H1 (cell line): ENCODE measurements at regions not wholly inside any gene's neighbourhood (a gene's known extent, or its start where the extent isn't known, plus 50 kb on each side); places are given as distances from the start of the nearest gene placed in this dataset.

ENCODE experiments used
- CTCF ChIA-PET: fragments of 300-600 bp; sonication (Branson Sonifier 250); formaldehyde crosslinking; loops from one replicate; lab custom pipeline; 2021; ENCODE audit not compliant: partially characterized antibody; lab: Charles Lee
- POLR2A ChIA-PET: fragments of 300-600 bp; sonication (Branson Sonifier 250); formaldehyde crosslinking; loops from one replicate; lab custom pipeline; 2021; ENCODE audit warnings: inconsistent platforms; ENCODE audit not compliant: partially characterized antibody; lab: Charles Lee
- DNase-seq, 2 experiments: peaks; one replicate each; pipeline versions ENCODE4 v3.0.0 to v3.0.0-alpha.2; 2010 to 2022; ENCODE audit warnings: low spot score in 2 of 2, low read depth in 1 of 2, mixed read lengths in 1 of 2
- FAIRE-seq: peaks from 2 replicates; lab custom pipeline; 2011; peaks lifted over from hg19 to GRCh38; lab: Jason Lieb, UNC
- H2AFZ ChIP-seq: 2 replicates; pipeline ENCODE4 v1.8.1; 2012; ENCODE audit warnings: low read length, inconsistent platforms
- H2AK5ac ChIP-seq: 2 replicates; pipeline ENCODE4 v1.6.1; 2013; ENCODE audit warnings: low read depth, low read length
- H2BK120ac ChIP-seq: replicated peaks from 2 replicates; pipeline ENCODE3; 2013; ENCODE audit warnings: low read depth, low read length, inconsistent platforms
- H2BK12ac ChIP-seq: 2 replicates; pipeline ENCODE4 v1.6.1; 2013; ENCODE audit warnings: low read depth, low read length
- H2BK15ac ChIP-seq: 2 replicates; pipeline ENCODE4 v1.6.1; 2013; ENCODE audit warnings: low read length
- H2BK20ac ChIP-seq: 2 replicates; pipeline ENCODE4 v1.6.1; 2013; ENCODE audit warnings: low read length
- H2BK5ac ChIP-seq: 2 replicates; pipeline ENCODE4 v1.6.1; 2013; ENCODE audit warnings: low read depth, low read length
- H3K14ac ChIP-seq: 2 replicates; pipeline ENCODE4 v1.6.1; 2013; ENCODE audit warnings: inconsistent platforms; ENCODE audit not compliant: insufficient read length
- H3K18ac ChIP-seq: 2 replicates; pipeline ENCODE4 v1.6.1; 2013; ENCODE audit warnings: low read length; ENCODE audit errors: extremely low read depth
- H3K23ac ChIP-seq: 2 replicates; pipeline ENCODE4 v1.6.1; 2013; ENCODE audit warnings: inconsistent platforms; ENCODE audit not compliant: insufficient read length
- H3K23me2 ChIP-seq: 2 replicates; pipeline ENCODE4 v1.6.1; 2013; ENCODE audit warnings: low read depth, low read length
- H3K27ac ChIP-seq: 2 replicates; pipeline ENCODE4 v1.6.1; 2011; ENCODE audit warnings: low read depth, low read length, inconsistent platforms
- H3K27me3 ChIP-seq, 4 experiments: replicated peaks in 1 of 4; 1 replicate in 1 of 4; 2 replicates in 3 of 4; pipeline versions ENCODE4 v1.6.1 to v1.8.1; 2011 to 2013; ENCODE audit warnings: low read length in 3 of 4, mild to moderate bottlenecking in 3 of 4, inconsistent platforms in 2 of 4, mixed read lengths in 2 of 4, moderate library complexity in 1 of 4; ENCODE audit not compliant: control insufficient read depth in 3 of 4, insufficient read depth in 3 of 4; ENCODE audit errors: extremely low read depth in 1 of 4
- H3K36me3 ChIP-seq, 4 experiments: 2 replicates each; pipeline versions ENCODE4 v1.6.1 to v1.8.1; 2011 to 2013; ENCODE audit warnings: mild to moderate bottlenecking in 4 of 4, low read length in 3 of 4, moderate library complexity in 2 of 4, control low read depth in 1 of 4, inconsistent platforms in 1 of 4; ENCODE audit not compliant: insufficient read depth in 4 of 4, control insufficient read depth in 2 of 4
- H3K4ac ChIP-seq: replicated peaks from 2 replicates; pipeline ENCODE3; 2013; ENCODE audit warnings: low read length, low read depth, mixed read lengths, inconsistent platforms; ENCODE audit not compliant: insufficient read length
- H3K4me1 ChIP-seq, 4 experiments: replicated peaks in 1 of 4; 1 replicate in 1 of 4; 2 replicates in 3 of 4; pipeline versions ENCODE4 v1.6.1 to v1.8.1; 2011 to 2013; ENCODE audit warnings: low read length in 3 of 4, inconsistent platforms in 2 of 4, mixed read lengths in 1 of 4; ENCODE audit not compliant: insufficient read depth in 4 of 4, control insufficient read depth in 3 of 4
- H3K4me2 ChIP-seq, 2 experiments: 2 replicates each; pipeline versions ENCODE4 v1.6.1 to v1.8.1; 2011 to 2013; ENCODE audit warnings: low read depth in 2 of 2, low read length in 2 of 2, control low read depth in 1 of 2, inconsistent platforms in 1 of 2, mild to moderate bottlenecking in 1 of 2; ENCODE audit not compliant: insufficient read depth in 1 of 2
- H3K4me3 ChIP-seq, 4 experiments: fragments of 200-600, 300-600 bp in 1 of 4; sonication (generic), shearing (Covaris generic), sonication (Bioruptor Twin) in 1 of 4; 2 replicates each; pipeline versions ENCODE4 v1.5.1 to v1.8.1; 2011 to 2016; ENCODE audit warnings: low read length in 4 of 4, low read depth in 3 of 4, control low read depth in 2 of 4, inconsistent platforms in 2 of 4, mild to moderate bottlenecking in 2 of 4, mixed read lengths in 1 of 4, moderate library complexity in 1 of 4; ENCODE audit not compliant: insufficient read depth in 2 of 4; ENCODE audit errors: extremely low read depth in 1 of 4
- H3K56ac ChIP-seq: replicated peaks from 2 replicates; pipeline ENCODE3; 2013; ENCODE audit warnings: low read depth, mild to moderate bottlenecking, mixed read lengths, low read length, inconsistent platforms; ENCODE audit not compliant: insufficient read length
- H3K79me1 ChIP-seq: 2 replicates; pipeline ENCODE4 v1.6.1; 2013; ENCODE audit warnings: low read depth, low read length, control low read depth
- H3K79me2 ChIP-seq, 2 experiments: 2 replicates each; pipeline versions ENCODE4 v1.6.1 to v1.8.1; 2012 to 2013; ENCODE audit warnings: low read length in 2 of 2, mild to moderate bottlenecking in 2 of 2, inconsistent platforms in 1 of 2; ENCODE audit not compliant: insufficient read depth in 2 of 2, control insufficient read depth in 1 of 2
- H3K9ac ChIP-seq, 4 experiments: replicated peaks in 1 of 4; 1 replicate in 1 of 4; 2 replicates in 3 of 4; pipeline versions ENCODE4 v1.6.1 to v1.8.1; 2011 to 2013; ENCODE audit warnings: low read depth in 3 of 4, low read length in 3 of 4, control low read depth in 2 of 4, mild to moderate bottlenecking in 2 of 4, moderate library complexity in 2 of 4, inconsistent platforms in 1 of 4; ENCODE audit errors: extremely low read depth in 1 of 4
- H3K9me3 ChIP-seq, 2 experiments: 2 replicates each; pipeline versions ENCODE4 v1.6.1 to v1.8.1; 2012 to 2013; ENCODE audit warnings: mild to moderate bottlenecking in 2 of 2, moderate library complexity in 2 of 2, control low read depth in 1 of 2, inconsistent platforms in 1 of 2, low read depth in 1 of 2, low read length in 1 of 2, mixed read lengths in 1 of 2; ENCODE audit not compliant: insufficient read depth in 2 of 2
- H4K20me1 ChIP-seq, 2 experiments: replicated peaks in 1 of 2; 2 replicates each; pipeline versions ENCODE3 to v1.8.1; 2011 to 2013; ENCODE audit warnings: inconsistent platforms in 2 of 2, low read length in 2 of 2, mild to moderate bottlenecking in 1 of 2; ENCODE audit not compliant: insufficient read depth in 2 of 2, control insufficient read depth in 1 of 2
- H4K5ac ChIP-seq: 2 replicates; pipeline ENCODE4 v1.6.1; 2013; ENCODE audit warnings: low read length, low read depth, mixed read lengths, inconsistent platforms; ENCODE audit not compliant: insufficient read length
- H4K8ac ChIP-seq: 2 replicates; pipeline ENCODE4 v1.8.0; 2013; ENCODE audit warnings: mild to moderate bottlenecking, moderate library complexity, low read length, inconsistent platforms; ENCODE audit not compliant: insufficient read depth; ENCODE audit errors: extremely low read depth
- H4K91ac ChIP-seq: replicated peaks from 2 replicates; pipeline ENCODE3; 2013; ENCODE audit warnings: low read length, mixed read lengths, inconsistent platforms; ENCODE audit not compliant: insufficient read length
- CHD7 ChIP-seq: fragments of 300-600 bp; sonication (generic); IDR thresholded peaks from 2 replicates; pipeline ENCODE4 v1.7.1; 2012; ENCODE audit warnings: low read length, moderate library complexity, mild to moderate bottlenecking, inconsistent platforms; ENCODE audit not compliant: insufficient replicate concordance
- WGBS, 2 experiments: shearing (Covaris generic) in 1 of 2; methylation state at CpG; one replicate each; pipeline versions ENCODE4 v1.1.6 to v1.1.7; 2013 to 2015; ENCODE audit warnings: low lambda C conversion rate in 2 of 2, mixed read lengths in 2 of 2, inconsistent platforms in 1 of 2, low coverage in 1 of 2, missing lambda C conversion rate in 1 of 2; ENCODE audit not compliant: insufficient replicate concordance in 2 of 2, insufficient coverage in 1 of 2, insufficient read length in 1 of 2; ENCODE audit errors: extremely low coverage in 1 of 2, missing lambda C conversion rate in 1 of 2; 5-methylcytosine and 5-hydroxymethylcytosine counted together

GRCh38 chr10:47092376-47092775, 181.1 kb downstream of the PTPN20 start:
- CTCF ChIA-PET = no interaction called here
- H2BK12ac ChIP-seq = no peak overlapping the region
- TF ChIP-seq CHD7 = no peak

More at GRCh38 chr10:47092376-47092775, 181.1 kb downstream of the PTPN20 start:
- H3K79me2 ChIP-seq = no peaks in the 10 kb centered on the region
- no peak overlapping the region for H3K4me3 ChIP-seq
- H3K4ac ChIP-seq = no peak overlapping the region
- no peak overlapping the region for H4K91ac ChIP-seq
- no peak overlapping the region for H2BK120ac ChIP-seq
- H3K9ac ChIP-seq = no peak overlapping the region
- POLR2A ChIA-PET = no interaction called here
- no peaks in the 10 kb centered on the region; a peak in 1 of 7 replicates for H3K4me1 ChIP-seq
- H2BK15ac ChIP-seq = no peak overlapping the region
- no peak overlapping the region for H2AFZ ChIP-seq
- H3K27ac ChIP-seq = no peak overlapping the region
- H3K79me1 ChIP-seq = no peaks in the 10 kb centered on the region
- no peak overlapping the region for H3K56ac ChIP-seq
- H4K20me1 ChIP-seq = no peaks in the 10 kb centered on the region
- DNase-seq (no peak), FAIRE-seq (no peak)
- H3K36me3 ChIP-seq = no peaks in the 10 kb centered on the region
- H2BK20ac ChIP-seq = no peak overlapping the region
- 93% methylated on average over 4 of the region's 4 CpGs; no CpG with 5 or more reads in 1 of the 2 experiments for WGBS, 2 experiments
- peaks cover 0 to 1% (median 0%) of the 10 kb centered on the region in 4 experiments; a peak in 1 of 7 replicates for H3K27me3 ChIP-seq
- H3K18ac ChIP-seq = no peak overlapping the region
- no peak overlapping the region for H3K23ac ChIP-seq
- no peaks in the 10 kb centered on the region; a peak in 1 of 4 replicates for H3K9me3 ChIP-seq
- no peak overlapping the region for H3K4me2 ChIP-seq
- no peak overlapping the region for H2BK5ac ChIP-seq
- H2AK5ac ChIP-seq = no peak overlapping the region
- no peaks in the 10 kb centered on the region for H3K23me2 ChIP-seq
- H4K5ac ChIP-seq = no peak overlapping the region
- no peak overlapping the region for H3K14ac ChIP-seq
- H4K8ac ChIP-seq = no peak overlapping the region
